ENCODE measurements at regions not wholly inside any gene's neighbourhood (a gene's known extent, or its start where the extent isn't known, plus 50 kb on each side); places are given as distances from the start of the nearest gene placed in this dataset.
"Not testable (repeated sequence)": the region's sequence is repeated elsewhere in the genome, so short reads cannot be mapped to it uniquely, and the experiment has no call there.

GRCh38 chr14:104249706-104250105 is 111.3 kb downstream of the KIF26A start:
- no peak for DNase-seq (ENCODE audit: low read depth)

GRCh38 chr14:104250175-104250574 is 111.8 kb downstream of the KIF26A start:
- DNase-seq (ENCODE audit: low read depth) = no peak

GRCh38 chr14:104252256-104253215 is 114.1 kb downstream of the KIF26A start:
- no peak for DNase-seq (ENCODE audit: low read depth)

GRCh38 chr14:104253223-104253822 is 114.9 kb downstream of the KIF26A start:
- DNase-seq (ENCODE audit: low read depth) = no peak

- no peak for DNase-seq (ENCODE audit: low read depth)
Measured at GRCh38 chr14:104253901-104254353, 115.5 kb downstream of the KIF26A start.

- no peak for DNase-seq (ENCODE audit: low read depth)
Measured at GRCh38 chr14:104254735-104255400, 116.5 kb downstream of the KIF26A start.

GRCh38 chr14:104256025-104256424 is 117.6 kb downstream of the KIF26A start:
- no peak for DNase-seq (ENCODE audit: low read depth)

GRCh38 chr14:104262515-104263514 is 124.4 kb downstream of the KIF26A start:
- no peak for DNase-seq (ENCODE audit: low read depth)

GRCh38 chr14:104263675-104264358 is 125.4 kb downstream of the KIF26A start:
- no peak for DNase-seq (ENCODE audit: low read depth)

- no peak for DNase-seq (ENCODE audit: low read depth)
Measured at GRCh38 chr14:104264495-104265265, 126.3 kb downstream of the KIF26A start.

- DNase-seq (ENCODE audit: low read depth) = no peak
Measured at GRCh38 chr14:104265918-104266630, 127.7 kb downstream of the KIF26A start.

- DNase-seq (ENCODE audit: low read depth) = no peak
Measured at GRCh38 chr14:104266631-104267575, 128.5 kb downstream of the KIF26A start.

- no peak for DNase-seq (ENCODE audit: low read depth)
Measured at GRCh38 chr14:104267895-104268294, 129.5 kb downstream of the KIF26A start.

GRCh38 chr14:104268295-104268694 is 129.9 kb downstream of the KIF26A start:
- no peak for DNase-seq (ENCODE audit: low read depth)

- no peak for DNase-seq (ENCODE audit: low read depth)
Measured at GRCh38 chr14:104268725-104269436, 130.5 kb downstream of the KIF26A start.

GRCh38 chr14:104269511-104270241 is 131.3 kb downstream of the KIF26A start:
- DNase-seq (ENCODE audit: low read depth) = not testable (repeated sequence)
